ENCODE measurements at regions not wholly inside any gene's neighbourhood (a gene's known extent, or its start where the extent isn't known, plus 50 kb on each side); places are given as distances from the start of the nearest gene placed in this dataset.
A peak's percentile ranks its signal among the peaks of the same experiment; 100 is the strongest.

DNA sequence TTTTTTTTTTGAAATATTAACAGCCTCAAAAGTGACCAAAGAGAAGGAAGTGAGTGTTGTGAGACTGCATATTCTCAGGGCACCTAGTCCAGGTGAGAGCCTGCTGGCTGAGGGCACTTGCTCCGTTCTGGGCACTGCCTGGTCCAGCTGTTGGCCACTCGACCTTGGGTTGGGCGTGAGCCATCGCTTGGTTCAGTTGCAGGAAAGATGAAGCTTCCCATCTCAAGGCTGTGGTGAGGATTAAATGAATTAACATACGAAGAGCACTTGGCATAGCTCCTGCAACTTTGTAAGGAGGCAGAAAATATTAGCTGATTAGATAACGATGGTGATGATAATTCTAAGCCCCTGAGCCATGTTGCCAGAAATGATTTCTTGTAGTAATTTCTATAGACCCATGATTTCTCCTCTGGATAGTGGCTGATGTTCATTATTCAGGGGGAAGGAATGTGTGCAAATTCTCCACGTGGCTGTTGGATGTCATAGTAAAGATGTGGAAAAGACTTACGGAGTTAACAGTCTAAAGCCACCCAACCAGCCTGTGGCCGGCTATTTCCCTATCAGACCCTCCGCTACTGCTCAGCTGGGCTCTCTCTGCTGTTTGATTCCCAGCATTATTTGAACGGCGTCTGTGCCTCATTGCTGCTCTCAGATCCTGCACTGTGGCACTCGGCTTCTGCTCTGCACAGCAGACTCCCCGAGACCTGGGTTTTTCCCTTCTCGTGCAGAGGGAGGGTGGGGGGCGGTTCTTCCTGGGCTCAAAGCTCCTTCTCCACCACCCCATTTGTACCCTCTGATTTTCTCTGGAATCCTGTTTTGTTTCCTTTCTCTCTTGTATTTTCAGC is 221.1 kb downstream of the GALR1 start:
- Histone ChIP-seq H3K9me3 (ENCODE audit: control insufficient read depth in 5 of 5, low read length in 5 of 5) (no peaks in the 10 kb centered on the region), H3K36me3 (ENCODE audit: control insufficient read depth in 5 of 5, insufficient read depth in 5 of 5, low read length in 5 of 5) (no peaks in the 10 kb centered on the region), H3K27me3 (ENCODE audit: control insufficient read depth in 5 of 5, insufficient read depth in 4 of 5, low read length in 5 of 5) (no peaks in the 10 kb centered on the region), H3K4me3 (ENCODE audit: low read depth in 1 of 5, low read length in 5 of 5) (no peak overlapping the region), H3K9ac (ENCODE audit: low read length in 5 of 5) (no peak overlapping the region), H3K4me1 (ENCODE audit: control insufficient read depth in 5 of 5, insufficient read depth in 5 of 5, low read length in 5 of 5) (no peaks in the 10 kb centered on the region), H3K27ac (ENCODE audit: low read depth, low read length) (no peak overlapping the region)

DNA sequence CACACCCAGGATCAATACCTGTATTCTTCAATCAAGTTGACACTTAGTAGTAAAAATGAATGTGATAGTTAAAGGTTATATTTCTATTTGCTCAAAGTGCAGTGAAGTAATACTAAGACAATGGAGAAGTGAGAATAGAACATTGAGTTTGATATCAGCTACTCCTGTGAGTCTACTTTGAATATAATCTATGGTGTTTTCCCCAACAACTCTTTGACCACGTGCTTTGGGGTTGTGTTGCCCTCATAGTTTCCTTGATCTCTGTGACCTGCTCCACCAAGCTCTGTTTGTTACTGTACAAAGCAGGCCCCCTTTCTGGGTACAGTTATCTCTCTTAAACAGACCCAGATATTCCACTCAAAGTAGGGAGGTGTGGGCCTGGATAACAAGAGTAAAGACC is 222.9 kb downstream of the GALR1 start:
- no peaks in the 10 kb centered on the region for H3K27me3 ChIP-seq (ENCODE audit: control insufficient read depth in 5 of 5, insufficient read depth in 4 of 5, low read length in 5 of 5)
- no peak overlapping the region for H3K9ac ChIP-seq (ENCODE audit: low read length in 5 of 5)
- H3K36me3 ChIP-seq (ENCODE audit: control insufficient read depth in 5 of 5, insufficient read depth in 5 of 5, low read length in 5 of 5): no peaks in the 10 kb centered on the region
- H3K9me3 ChIP-seq (ENCODE audit: control insufficient read depth in 5 of 5, low read length in 5 of 5): no peaks in the 10 kb centered on the region
- H3K4me1 ChIP-seq (ENCODE audit: control insufficient read depth in 5 of 5, insufficient read depth in 5 of 5, low read length in 5 of 5): no peaks in the 10 kb centered on the region
- no peak overlapping the region for H3K27ac ChIP-seq (ENCODE audit: low read depth, low read length)
- no peak overlapping the region for H3K4me3 ChIP-seq (ENCODE audit: low read depth in 1 of 5, low read length in 5 of 5)

GRCh38 chr18:77478646-77479442 is 229.2 kb downstream of the GALR1 start:
- peak overlapping the region in 1 of 5 donors; percentile 4 for H3K4me3 ChIP-seq (ENCODE audit: low read depth in 1 of 5, low read length in 5 of 5)
- H3K36me3 ChIP-seq (ENCODE audit: control insufficient read depth in 5 of 5, insufficient read depth in 5 of 5, low read length in 5 of 5): no peaks in the 10 kb centered on the region
- H3K27ac ChIP-seq (ENCODE audit: low read depth, low read length): no peak overlapping the region
- no peaks in the 10 kb centered on the region for H3K9me3 ChIP-seq (ENCODE audit: control insufficient read depth in 5 of 5, low read length in 5 of 5)
- H3K4me1 ChIP-seq (ENCODE audit: control insufficient read depth in 5 of 5, insufficient read depth in 5 of 5, low read length in 5 of 5): peaks cover 0 to 7% (median 4%) of the 10 kb centered on the region in 5 donors
- no peak overlapping the region for H3K9ac ChIP-seq (ENCODE audit: low read length in 5 of 5)
- H3K27me3 ChIP-seq (ENCODE audit: control insufficient read depth in 5 of 5, insufficient read depth in 4 of 5, low read length in 5 of 5): peaks cover 0 to under 1% (median 0%) of the 10 kb centered on the region in 5 donors

DNA sequence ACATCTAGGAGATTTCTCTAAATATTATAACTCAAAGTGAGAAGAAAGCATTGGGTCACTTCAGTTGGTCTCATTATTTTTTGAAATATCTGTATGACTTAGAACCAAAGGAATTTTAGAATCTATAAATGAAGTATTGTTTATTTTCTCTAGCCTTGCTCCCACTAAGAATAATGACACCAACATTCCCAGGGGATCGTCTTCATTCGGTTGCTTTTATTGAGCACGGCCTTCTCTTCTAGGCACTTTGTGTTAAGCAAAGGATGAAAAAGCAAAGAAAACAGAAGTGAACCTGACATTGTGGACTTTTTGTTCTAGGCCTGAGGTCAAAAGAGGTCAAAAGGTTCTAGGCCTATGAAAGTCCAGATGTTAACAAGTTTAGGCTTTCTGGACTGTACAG is 231.9 kb downstream of the GALR1 start:
- Histone ChIP-seq H3K9ac (ENCODE audit: low read length in 5 of 5) (no peak overlapping the region), H3K4me1 (ENCODE audit: control insufficient read depth in 5 of 5, insufficient read depth in 5 of 5, low read length in 5 of 5) (peaks cover 0 to 7% (median 4%) of the 10 kb centered on the region in 5 donors), H3K9me3 (ENCODE audit: control insufficient read depth in 5 of 5, low read length in 5 of 5) (peaks cover 0 to 6% (median 0%) of the 10 kb centered on the region in 5 donors), H3K36me3 (ENCODE audit: control insufficient read depth in 5 of 5, insufficient read depth in 5 of 5, low read length in 5 of 5) (no peaks in the 10 kb centered on the region), H3K27ac (ENCODE audit: low read depth, low read length) (no peak overlapping the region), H3K27me3 (ENCODE audit: control insufficient read depth in 5 of 5, insufficient read depth in 4 of 5, low read length in 5 of 5) (peaks cover 0 to 5% (median 0%) of the 10 kb centered on the region in 5 donors), H3K4me3 (ENCODE audit: low read depth in 1 of 5, low read length in 5 of 5) (no peak overlapping the region)

- H3K4me1 ChIP-seq (ENCODE audit: control insufficient read depth in 5 of 5, insufficient read depth in 5 of 5, low read length in 5 of 5): peaks cover 0 to 7% (median 4%) of the 10 kb centered on the region in 5 donors
- H3K9ac ChIP-seq (ENCODE audit: low read length in 5 of 5): no peak overlapping the region
- H3K27ac ChIP-seq (ENCODE audit: low read depth, low read length): no peak overlapping the region
- H3K36me3 ChIP-seq (ENCODE audit: control insufficient read depth in 5 of 5, insufficient read depth in 5 of 5, low read length in 5 of 5): no peaks in the 10 kb centered on the region
- H3K4me3 ChIP-seq (ENCODE audit: low read depth in 1 of 5, low read length in 5 of 5): no peak overlapping the region
- peaks cover 0 to 6% (median 0%) of the 10 kb centered on the region in 5 donors for H3K9me3 ChIP-seq (ENCODE audit: control insufficient read depth in 5 of 5, low read length in 5 of 5)
- peaks cover 0 to 5% (median 0%) of the 10 kb centered on the region in 5 donors for H3K27me3 ChIP-seq (ENCODE audit: control insufficient read depth in 5 of 5, insufficient read depth in 4 of 5, low read length in 5 of 5)
Observed at GRCh38 chr18:77482190-77483085, 232.8 kb downstream of the GALR1 start.

- no peak overlapping the region for H3K4me3 ChIP-seq (ENCODE audit: low read depth in 1 of 5, low read length in 5 of 5)
- peaks cover 0 to 5% (median 0%) of the 10 kb centered on the region in 5 donors for H3K27me3 ChIP-seq (ENCODE audit: control insufficient read depth in 5 of 5, insufficient read depth in 4 of 5, low read length in 5 of 5)
- no peaks in the 10 kb centered on the region for H3K36me3 ChIP-seq (ENCODE audit: control insufficient read depth in 5 of 5, insufficient read depth in 5 of 5, low read length in 5 of 5)
- H3K4me1 ChIP-seq (ENCODE audit: control insufficient read depth in 5 of 5, insufficient read depth in 5 of 5, low read length in 5 of 5): no peaks in the 10 kb centered on the region
- peaks cover 0 to 6% (median 0%) of the 10 kb centered on the region in 5 donors for H3K9me3 ChIP-seq (ENCODE audit: control insufficient read depth in 5 of 5, low read length in 5 of 5)
- no peak overlapping the region for H3K27ac ChIP-seq (ENCODE audit: low read depth, low read length)
- no peak overlapping the region for H3K9ac ChIP-seq (ENCODE audit: low read length in 5 of 5)
Observed at GRCh38 chr18:77486985-77487384, 237.3 kb downstream of the GALR1 start.

- Histone ChIP-seq H3K27ac (ENCODE audit: low read depth, low read length) (no peak overlapping the region), H3K4me1 (ENCODE audit: control insufficient read depth in 5 of 5, insufficient read depth in 5 of 5, low read length in 5 of 5) (no peaks in the 10 kb centered on the region)
Observed at GRCh38 chr18:77487951-77488740, 238.5 kb downstream of the GALR1 start.

GRCh38 chr18:77495079-77495478 is 245.4 kb downstream of the GALR1 start:
- H3K4me3 ChIP-seq (ENCODE audit: low read depth in 1 of 5, low read length in 5 of 5): no peak overlapping the region
- no peak overlapping the region for H3K27ac ChIP-seq (ENCODE audit: low read depth, low read length)
- H3K4me1 ChIP-seq (ENCODE audit: control insufficient read depth in 5 of 5, insufficient read depth in 5 of 5, low read length in 5 of 5): no peaks in the 10 kb centered on the region
- H3K9me3 ChIP-seq (ENCODE audit: control insufficient read depth in 5 of 5, low read length in 5 of 5): no peaks in the 10 kb centered on the region
- H3K36me3 ChIP-seq (ENCODE audit: control insufficient read depth in 5 of 5, insufficient read depth in 5 of 5, low read length in 5 of 5): no peaks in the 10 kb centered on the region
- no peak overlapping the region for H3K9ac ChIP-seq (ENCODE audit: low read length in 5 of 5)
- H3K27me3 ChIP-seq (ENCODE audit: control insufficient read depth in 5 of 5, insufficient read depth in 4 of 5, low read length in 5 of 5): no peaks in the 10 kb centered on the region

More at GRCh38 chr18:77487951-77488740, 238.5 kb downstream of the GALR1 start:
- Histone ChIP-seq H3K4me3 (ENCODE audit: low read depth in 1 of 5, low read length in 5 of 5) (no peak overlapping the region), H3K9me3 (ENCODE audit: control insufficient read depth in 5 of 5, low read length in 5 of 5) (peaks cover 0 to 6% (median 0%) of the 10 kb centered on the region in 5 donors), H3K9ac (ENCODE audit: low read length in 5 of 5) (no peak overlapping the region), H3K27me3 (ENCODE audit: control insufficient read depth in 5 of 5, insufficient read depth in 4 of 5, low read length in 5 of 5) (peaks cover 0 to 5% (median 0%) of the 10 kb centered on the region in 5 donors), H3K36me3 (ENCODE audit: control insufficient read depth in 5 of 5, insufficient read depth in 5 of 5, low read length in 5 of 5) (no peaks in the 10 kb centered on the region)
